ENCODE measurements at regions not wholly inside any gene's neighbourhood (a gene's known extent, or its start where the extent isn't known, plus 50 kb on each side); places are given as distances from the start of the nearest gene placed in this dataset.

- no peak for DNase-seq
Measured at GRCh38 chr10:128780156-128780761, 654.0 kb upstream of the MKI67 start.

- DNase-seq, result no peak
Measured at GRCh38 chr10:128781637-128782036, 655.4 kb upstream of the MKI67 start.

DNA sequence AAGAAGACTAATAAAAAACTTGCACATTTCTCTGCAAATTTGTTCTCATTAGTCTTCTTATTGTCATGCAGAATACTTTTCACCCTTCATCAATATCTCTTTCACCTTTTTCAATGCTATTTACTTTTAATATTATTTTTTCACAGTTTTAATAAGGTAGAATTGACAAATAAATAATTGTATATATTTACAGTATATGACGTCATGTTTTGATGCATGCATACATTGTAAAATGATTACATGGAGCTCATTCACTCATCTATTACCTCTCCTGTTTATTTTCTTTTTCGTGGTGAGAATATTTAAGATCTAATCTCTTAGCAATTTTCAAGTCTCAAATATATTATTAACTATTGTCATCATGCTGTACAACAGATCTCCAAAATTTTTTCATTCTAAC is 658.2 kb upstream of the MKI67 start:
- DNase-seq, result no peak

DNA sequence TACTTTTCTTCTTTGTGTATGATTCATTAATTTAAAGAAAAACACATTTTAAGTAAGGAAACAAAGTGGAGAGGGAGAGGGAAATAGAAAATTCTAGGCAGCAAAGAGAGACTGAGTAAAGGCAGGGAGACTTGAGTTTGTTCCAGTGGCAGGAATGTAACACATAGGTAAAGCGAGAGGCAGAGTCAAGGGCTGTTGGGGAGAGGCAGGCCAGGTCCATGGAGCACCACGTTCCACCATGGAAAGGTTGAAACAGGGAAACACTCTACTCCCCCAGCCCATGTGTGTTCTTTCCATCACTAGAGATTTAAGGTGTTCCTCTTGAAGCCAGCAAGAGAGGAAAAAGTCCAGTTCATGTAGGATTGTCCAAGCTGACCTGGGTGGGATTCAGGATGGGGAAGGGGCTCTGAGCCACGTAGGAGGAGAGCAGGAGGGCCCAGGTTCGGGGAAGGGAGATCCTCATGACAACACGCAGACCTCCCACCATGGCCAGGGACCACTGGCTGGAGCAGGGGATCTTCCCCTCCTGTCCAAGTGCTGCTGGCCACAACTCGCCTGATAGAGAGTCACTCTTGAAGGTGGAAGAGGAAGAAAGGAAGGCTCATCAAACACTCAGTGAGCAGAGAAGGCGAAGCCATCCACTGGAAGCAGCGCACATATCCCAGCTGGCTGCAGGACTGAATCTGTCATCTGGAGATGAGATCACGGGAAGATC is 666.4 kb upstream of the MKI67 start:
- no peak for DNase-seq

DNA sequence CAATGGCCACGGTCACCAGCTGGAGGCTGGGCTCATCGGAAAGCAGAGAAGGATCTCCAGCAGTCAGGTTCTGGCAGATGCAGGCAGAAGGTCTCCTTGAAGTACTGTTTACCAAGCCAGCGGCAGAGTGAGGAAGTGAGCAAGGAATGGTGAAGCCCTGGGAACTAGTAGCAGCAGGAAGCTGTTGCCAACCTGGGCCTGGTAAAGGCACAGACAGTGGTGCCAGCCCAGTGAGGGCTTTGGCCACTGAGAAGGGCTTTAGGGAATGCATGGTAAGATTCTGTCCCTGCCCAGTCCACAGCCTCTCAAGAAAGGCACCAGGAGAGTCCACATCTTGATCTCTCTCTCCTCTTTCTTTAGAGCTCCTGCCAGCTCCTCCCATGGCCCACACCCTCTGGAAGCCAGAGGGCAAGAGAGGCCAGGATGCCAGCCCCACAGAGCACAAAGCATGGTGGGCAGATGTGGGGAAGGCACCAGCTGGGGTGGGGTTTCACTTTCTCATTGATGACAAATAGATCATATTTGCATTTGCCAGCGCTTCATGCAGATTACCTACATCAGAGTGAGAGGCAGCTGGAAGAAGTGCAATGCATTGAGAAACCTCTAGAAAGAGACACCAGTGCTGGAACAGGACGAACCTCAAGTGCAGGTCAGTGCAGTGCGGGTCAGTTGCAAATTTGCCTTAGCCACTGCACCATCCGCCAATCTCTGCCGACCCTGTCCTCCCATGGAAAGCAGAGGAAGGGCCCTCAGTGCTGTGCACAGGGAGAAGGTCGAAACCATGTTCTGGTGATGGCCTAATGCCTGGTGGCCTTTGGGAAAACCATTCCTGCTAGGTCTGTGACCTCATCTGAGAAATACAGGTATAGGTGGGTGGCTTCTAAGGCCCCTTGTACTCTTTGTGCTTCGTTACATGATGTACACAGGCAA is 667.8 kb upstream of the MKI67 start:
- DNase-seq, result no peak

- DNase-seq, result no peak
Measured at GRCh38 chr10:128796396-128796912, 670.2 kb upstream of the MKI67 start.

- DNase-seq, result no peak
Measured at GRCh38 chr10:128802062-128802461, 665.0 kb upstream of the MGMT start.

- DNase-seq, result no peak
Measured at GRCh38 chr10:128803790-128804189, 663.3 kb upstream of the MGMT start.

DNA sequence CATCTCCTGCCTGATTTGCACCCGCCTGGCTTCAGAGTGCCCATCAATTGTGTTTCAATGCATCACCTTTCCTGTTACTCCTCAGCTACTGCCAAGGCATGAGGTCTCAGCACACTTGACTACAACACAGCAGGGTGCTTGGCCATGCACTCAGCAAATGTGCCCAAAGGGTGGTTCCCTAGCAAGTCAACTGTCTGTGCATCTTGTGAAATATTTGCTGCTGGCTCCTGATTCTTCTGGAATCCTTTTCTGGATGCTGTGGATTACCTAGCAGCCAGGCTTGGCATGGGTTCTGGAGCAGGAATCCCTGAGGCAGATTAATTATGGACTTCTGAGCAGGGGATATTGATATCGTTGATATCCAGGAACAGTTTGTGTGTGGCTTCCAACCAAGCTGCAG is 662.6 kb upstream of the MGMT start:
- DNase-seq, result no peak

GRCh38 chr10:128808921-128809440 is 658.1 kb upstream of the MGMT start:
- no peak for DNase-seq

DNA sequence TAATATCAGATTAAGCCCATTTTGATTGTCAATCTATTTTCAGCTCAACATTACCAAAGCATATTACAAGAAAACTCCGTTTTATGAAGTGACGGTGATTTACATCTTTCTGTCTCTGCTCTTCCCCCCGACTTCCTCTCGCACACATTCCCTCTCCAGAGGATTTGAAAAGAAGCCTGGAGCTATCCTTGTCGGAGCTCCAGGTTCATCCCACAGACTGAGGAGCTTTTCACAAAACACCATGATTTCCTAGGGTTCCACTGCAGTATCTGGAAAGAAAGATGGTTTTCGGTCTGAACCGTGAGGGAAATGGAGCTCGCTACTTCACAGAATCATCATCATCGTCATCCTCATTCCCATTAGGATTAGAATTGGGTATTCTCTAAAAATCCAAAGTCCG is 655.5 kb upstream of the MGMT start:
- DNase-seq, result no peak

DNA sequence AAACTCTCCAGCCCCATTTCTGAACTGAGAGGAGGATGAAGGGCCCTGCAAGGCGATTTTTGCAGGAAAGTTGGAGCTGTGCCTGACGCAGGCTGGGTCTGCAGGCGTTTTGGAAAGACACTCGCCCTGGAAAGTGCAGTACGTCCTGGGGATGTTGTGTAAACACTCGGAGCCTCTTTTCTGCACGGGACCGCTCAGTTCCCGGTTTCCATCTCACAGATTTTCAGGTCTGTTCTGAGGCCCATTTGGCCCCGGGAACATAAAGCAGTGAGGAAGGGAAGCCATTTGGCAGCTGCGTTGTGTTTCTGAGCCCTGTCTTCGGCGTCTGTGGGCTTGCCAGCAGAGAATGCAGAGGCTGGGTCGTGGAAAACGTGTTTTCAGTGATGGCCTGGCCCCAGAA is 655.0 kb upstream of the MGMT start:
- DNase-seq, result no peak

DNA sequence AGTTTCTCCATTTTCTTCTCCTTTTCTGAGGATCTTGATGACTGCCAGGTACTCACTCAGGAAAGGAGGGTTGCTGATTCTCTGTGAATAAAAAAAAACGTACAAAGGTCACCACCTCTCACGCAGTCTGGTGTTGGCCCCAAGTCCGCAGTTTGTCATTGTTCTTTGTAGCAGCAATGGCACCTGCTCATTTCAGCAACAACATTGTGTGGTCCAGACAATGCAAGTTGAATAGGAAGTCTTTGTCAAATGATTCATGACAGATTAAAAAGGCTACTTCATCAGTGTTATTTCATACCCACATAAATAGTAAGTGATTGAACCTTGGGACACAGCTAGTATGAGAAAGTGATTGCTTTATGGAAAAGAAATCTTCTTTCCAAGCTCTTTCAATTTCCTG is 653.5 kb upstream of the MGMT start:
- no peak for DNase-seq

DNA sequence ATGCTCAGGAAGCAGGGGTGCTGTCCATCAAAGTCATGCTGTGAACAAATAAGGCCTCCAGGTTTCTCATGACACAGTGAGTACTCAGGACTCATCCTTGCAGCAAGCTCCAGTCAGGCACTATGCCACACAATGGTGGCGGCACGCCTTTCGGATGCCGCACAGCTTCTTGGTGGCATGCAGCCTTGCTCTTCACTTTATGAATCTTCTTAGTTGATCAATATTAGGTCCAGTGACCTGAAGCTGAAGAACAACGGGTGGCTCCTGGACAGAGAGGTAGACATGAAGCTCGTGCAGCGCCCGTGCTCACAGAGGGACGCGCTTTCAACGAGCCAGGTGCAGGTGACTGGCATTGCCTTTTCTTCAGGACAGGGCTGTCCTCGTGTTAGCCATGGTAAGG is 653.0 kb upstream of the MGMT start:
- no peak for DNase-seq

GRCh38 chr10:128814782-128815181 is 652.3 kb upstream of the MGMT start:
- no peak for DNase-seq

DNA sequence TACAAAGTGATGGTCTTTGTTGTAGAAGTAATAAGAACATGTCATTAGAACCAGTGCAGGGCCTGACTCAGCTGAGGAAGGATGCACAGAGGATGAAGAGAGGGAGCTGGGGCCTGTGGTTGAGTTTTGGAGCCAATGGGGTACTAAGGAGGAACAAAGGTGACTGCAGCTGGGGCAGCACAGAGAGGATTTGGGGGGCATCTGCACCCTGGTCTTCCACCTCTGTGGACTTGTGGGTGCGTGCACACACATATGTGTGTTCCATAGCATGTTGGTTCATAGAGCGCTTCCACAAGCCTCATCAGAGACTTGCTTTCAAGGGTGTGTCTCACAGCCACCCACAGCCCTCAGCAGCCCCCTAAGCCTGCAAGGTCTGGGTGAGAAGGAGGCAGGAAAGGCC is 650.3 kb upstream of the MGMT start:
- no peak for DNase-seq

DNA sequence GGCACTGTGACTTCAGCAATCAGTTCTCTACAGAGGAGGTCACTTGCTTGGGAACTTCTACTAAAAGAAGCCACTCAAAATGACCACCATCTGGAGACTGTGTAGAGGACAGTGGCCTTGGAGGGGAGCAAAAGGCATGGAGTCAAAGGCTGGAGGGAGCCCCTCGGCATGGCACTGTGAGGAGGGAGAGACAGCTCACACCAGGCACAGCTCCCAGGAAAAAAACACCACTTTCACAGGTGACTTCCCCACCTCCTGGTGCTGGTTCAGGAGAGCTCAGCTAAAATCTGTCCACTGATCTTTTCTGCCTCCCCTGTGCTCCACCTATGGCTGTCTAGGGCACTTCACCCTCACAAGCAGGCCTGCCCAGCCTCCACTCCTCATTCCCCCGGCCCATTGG is 649.4 kb upstream of the MGMT start:
- no peak for DNase-seq

- DNase-seq, result no peak
Measured at GRCh38 chr10:128820663-128821062, 646.4 kb upstream of the MGMT start.

DNA sequence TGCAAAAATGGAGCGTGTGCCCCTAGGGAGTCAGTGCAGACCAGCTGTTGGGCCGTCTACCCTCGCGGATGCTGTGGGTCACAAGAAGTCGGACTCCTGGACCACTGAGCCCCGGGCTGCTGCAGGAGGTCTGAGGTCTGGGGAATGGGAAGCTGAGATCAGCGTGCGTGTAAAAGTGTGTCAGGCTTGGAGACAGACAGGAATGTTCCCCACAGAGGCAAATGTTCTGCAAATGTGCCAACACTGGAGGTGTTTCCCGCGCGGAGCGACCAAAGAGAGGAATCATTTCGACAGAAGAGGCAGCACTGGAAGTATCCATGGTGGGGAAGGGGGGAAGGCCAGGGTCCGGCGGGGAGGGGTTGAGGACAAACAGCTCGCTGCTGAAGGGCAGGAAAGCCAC is 643.8 kb upstream of the MGMT start:
- DNase-seq, result no peak

DNA sequence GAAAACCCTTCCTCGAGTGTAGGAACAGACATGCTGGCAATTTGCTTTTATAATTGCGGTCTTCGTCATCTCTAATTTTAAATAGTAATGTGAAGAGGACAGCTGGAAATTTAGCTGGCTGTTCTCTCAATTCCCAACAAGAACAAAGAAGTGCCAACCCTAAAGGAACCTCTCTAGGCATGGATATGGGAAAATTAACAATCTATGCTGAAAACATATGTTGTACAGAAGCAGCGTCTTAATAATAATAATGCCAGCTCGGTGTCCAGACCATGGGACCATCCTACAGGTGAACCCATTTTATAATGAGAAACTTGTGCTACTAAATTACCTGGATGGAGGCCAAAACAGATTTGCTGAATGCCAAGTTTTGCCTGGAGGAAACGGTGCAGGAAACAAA is 641.4 kb upstream of the MGMT start:
- no peak for DNase-seq

DNA sequence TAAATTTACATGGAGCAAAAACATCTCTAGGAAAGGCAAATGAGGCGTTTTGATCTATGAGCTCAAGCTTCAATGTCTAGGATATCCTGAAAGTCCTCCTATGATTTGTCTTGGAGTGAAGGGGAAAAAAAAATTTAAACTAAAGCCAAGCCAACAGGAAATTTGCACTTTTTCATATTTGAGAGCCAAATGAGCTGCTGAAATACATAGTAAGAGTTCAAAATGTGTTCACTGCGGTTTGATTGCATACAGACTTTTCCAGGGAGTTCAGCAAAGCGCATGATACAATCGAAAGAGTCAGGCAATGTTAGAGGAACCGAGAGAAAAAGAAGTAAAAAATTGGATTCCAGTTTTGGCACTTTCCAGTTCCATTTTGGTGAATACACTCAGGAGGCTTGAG is 633.4 kb upstream of the MGMT start:
- DNase-seq, result no peak

- DNase-seq, result no peak
Measured at GRCh38 chr10:128835361-128835760, 631.7 kb upstream of the MGMT start.

- no peak for DNase-seq
Measured at GRCh38 chr10:128837478-128837877, 629.6 kb upstream of the MGMT start.

GRCh38 chr10:128839134-128839533 is 627.9 kb upstream of the MGMT start:
- no peak for DNase-seq
